Limb (tissue), 2 donors: ENCODE measurements at regions not wholly inside any gene's neighbourhood (a gene's known extent, or its start where the extent isn't known, plus 50 kb on each side); places are given as distances from the start of the nearest gene placed in this dataset.

ENCODE experiments used
- DNase-seq, 2 donors: peaks; one replicate each; pipeline ENCODE4 v3.0.0-alpha.2; 2016; ENCODE audit errors: extremely low spot score in 2 of 2

DNA sequence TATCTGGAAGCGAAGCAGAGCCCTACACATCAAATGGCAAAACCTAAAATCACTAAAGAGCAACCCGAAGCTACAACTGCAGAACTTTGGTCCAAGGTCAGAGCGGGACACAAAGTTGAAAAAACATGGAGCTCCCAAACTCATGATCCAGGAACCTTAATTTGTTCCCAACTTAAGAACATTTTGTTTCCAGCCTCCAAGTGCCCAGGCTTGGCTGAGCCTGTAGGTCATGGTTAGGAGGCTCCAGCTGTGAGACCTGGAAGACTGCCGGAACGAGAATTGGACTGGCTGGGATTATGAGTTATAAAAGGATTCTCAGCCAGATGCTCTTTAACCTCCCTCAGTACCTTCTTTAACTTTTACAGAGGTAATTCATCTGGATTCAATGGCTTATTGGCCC, 349.1 kb upstream of the DDX53 start:
- DNase-seq = no peak

DNA sequence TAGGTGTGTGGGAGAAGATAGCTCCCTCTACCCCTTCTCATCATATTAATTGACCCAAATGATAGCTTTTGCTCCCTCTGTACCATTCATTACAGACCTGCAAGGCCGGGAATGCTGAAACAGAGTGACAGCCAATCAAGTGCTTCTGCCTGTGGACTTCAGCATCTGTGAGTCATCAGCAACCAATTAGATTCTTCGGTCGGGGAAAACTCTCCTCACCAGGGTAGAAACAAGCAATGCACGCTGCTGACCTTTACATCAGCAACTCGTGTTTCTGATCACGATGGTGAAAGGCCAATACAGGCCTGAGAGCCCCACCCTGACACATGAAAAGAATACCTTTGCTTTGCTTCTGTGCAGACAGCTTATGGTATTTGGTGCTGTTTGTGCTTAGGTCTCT, 347.2 kb upstream of the DDX53 start:
- DNase-seq = peak in 1 of 2 donors; percentile 4

GRCh38 chrX:22660756-22661155, 339.0 kb upstream of the DDX53 start:
- DNase-seq = no peak

GRCh38 chrX:22662776-22663175, 337.0 kb upstream of the DDX53 start:
- no peak for DNase-seq

DNA sequence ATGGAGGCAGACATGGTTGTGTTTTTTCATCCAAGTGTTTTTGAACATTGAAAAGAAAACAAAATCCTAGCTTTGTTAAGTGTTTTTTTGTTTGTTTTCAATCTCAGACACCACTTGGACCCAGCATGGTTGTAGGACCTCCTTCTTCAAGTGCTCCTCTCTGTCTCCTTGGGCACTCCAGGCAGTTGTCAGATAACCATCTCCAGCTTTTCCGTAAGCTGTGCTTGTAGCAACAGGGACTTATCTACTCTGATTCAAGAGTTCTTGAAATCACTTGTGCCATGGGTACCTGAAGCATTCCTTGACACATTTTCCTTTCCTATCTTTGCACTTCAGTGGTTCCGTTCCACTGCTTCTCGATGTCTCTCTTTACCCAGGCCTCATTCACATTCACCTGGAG, 334.9 kb upstream of the DDX53 start:
- no peak for DNase-seq

GRCh38 chrX:22665818-22666217, 333.9 kb upstream of the DDX53 start:
- no peak for DNase-seq

GRCh38 chrX:22666441-22666840, 333.3 kb upstream of the DDX53 start:
- DNase-seq = no peak

DNA sequence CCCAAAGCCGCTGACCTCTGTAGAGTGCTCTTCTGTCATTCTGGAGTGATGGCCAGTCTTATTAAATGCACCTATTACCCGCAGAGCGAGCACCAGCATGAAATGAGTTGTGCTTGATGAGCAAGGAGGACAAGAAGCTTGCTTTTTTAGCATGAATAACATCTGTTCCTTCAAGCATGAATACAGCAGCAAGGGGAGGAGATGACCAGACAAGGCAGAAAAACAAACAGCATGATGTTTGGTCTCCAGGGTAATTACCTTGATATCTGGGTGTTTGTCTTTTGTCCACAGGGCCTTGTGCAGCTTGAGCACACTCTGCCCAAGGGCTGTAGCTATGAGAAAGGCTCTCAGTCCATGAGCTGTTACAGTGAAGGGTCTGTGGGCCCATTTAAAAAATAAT, 324.8 kb upstream of the DDX53 start:
- DNase-seq = no peak

- peak; percentile 4 to 49 for DNase-seq
Measured at GRCh38 chrX:22686138-22686541, 313.6 kb upstream of the DDX53 start.

- no peak for DNase-seq
Measured at GRCh38 chrX:22689290-22689689, 310.5 kb upstream of the DDX53 start.

DNA sequence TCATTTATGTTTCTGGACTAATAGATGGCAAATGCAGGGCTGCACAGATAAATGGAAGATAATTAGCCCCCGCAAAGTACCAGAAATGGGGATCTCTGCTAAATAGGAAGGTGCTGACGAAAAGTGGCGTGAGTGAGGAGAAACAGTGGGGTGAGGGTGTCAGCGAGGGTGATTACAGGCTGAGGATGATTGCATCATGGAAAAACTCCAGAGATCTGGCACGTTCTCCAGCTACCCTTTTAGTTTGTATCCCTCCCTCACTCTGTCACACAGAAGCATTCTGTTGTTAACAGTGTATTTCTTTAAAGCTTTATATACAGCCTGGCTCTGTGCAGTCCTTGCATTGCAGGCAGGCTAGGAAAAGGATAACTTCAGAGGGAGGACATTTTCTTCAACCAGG, 309.6 kb upstream of the DDX53 start:
- no peak for DNase-seq

DNA sequence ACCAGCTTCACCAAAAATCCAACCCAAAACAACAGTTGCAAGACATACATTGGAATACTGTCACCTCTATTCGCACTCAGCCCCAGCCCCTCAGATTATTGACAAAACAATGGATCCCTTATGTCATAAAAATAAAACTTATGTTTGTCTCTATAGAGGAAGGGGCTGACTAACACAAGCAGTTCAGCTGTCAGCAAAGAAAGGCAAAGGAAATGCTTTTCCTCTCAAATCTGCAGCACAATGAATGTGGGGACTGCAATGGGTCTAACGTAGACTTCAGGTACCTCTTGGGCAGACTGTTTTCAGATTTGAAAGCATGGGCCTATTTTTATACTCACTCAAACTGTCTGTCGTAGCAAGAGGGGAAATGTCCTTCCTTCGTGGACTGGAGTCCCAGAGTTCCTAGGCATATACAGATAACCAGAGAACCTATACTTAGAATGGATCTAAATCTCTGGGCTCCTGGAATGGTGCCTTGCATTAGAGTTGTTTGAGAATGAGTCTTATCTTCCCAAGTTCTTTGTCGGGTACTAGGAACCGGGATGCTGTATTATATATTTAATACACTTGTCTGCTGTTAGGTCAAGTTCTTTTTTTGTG, 307.7 kb upstream of the DDX53 start:
- no peak for DNase-seq

- DNase-seq = no peak
Measured at GRCh38 chrX:22698151-22698550, 301.6 kb upstream of the DDX53 start.

GRCh38 chrX:22699581-22700091, 300.1 kb upstream of the DDX53 start:
- peak; percentile 29 to 55 for DNase-seq

DNA sequence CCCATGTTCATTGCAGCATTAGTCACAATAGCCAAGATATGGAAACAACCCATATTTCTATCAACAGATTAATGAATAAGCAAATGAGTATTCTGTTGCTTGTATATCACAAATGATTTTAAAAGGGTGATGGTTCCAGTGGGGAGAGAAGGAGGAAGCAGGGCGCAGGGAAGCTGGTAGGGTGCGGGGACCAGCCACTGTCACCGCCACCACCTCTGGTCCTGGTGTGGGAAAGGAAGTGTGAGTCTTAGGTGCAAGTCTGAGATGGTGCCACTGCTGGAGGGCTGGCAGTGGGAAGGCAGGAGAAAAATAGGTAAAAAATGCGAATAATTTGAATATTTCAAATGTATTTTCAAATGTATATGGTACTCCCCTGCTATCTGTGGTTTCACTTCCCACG, 286.8 kb upstream of the DDX53 start:
- no peak for DNase-seq

DNA sequence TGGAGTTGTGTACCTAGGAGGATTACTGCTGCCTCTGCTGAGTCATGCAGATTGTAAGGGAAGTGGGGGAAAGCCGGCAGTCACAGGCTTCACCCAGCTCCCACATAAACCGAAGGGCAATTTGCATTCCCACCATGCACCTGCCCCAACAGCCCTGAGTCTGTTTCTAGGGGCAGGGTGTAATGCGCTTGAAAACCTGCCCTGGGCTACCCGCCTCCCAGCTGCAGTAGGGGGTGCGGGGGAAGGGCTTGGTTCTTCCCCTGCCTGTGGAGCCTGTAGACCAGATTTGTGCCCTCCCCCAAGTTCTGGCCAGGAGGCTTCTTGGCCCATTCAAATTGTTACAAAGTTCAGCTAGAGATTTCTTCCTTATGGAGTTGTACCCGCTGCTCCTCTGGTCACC, 269.2 kb upstream of the DDX53 start:
- no peak for DNase-seq

- DNase-seq = no peak
Measured at GRCh38 chrX:22737541-22737940, 262.2 kb upstream of the DDX53 start.

DNA sequence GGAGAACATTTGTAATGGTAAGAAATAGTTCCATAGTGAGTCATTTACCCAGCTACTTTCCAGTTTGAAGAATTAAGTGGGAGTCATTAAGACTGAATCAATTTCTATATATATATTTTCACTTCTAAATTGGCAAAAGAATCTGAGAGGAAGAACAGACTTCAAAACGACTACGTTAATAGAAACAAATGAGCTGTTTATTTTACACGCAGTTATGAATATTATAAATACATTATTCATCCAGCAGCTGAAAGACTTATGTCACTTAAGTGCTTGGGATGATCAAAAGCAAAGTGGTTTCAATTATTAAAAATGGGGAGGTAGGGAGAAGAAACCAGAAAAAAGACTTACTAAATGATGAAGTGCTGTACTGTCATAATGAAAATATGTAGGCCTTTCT, 260.5 kb upstream of the DDX53 start:
- no peak for DNase-seq

GRCh38 chrX:22740836-22741235, 258.9 kb upstream of the DDX53 start:
- DNase-seq = no peak

DNA sequence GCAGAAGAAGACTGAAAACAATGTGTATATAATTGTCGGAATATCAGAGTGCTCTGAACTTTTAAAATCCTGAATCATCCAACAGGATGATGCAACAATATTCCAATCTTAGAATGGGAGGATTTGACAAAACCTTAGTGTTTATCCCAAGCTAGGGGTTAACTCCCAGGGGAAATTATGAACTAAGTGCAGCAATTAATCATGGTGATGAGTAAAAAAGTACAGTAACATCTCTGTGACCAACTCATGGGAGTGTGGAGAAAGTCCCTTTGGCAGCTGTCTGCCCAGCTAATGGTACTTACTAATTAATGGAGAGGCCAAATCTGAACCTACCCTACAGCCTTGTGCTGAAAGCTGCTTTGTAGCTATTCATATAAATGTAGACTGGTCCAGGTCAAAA, 257.6 kb upstream of the DDX53 start:
- no peak for DNase-seq

GRCh38 chrX:22746081-22746480, 253.7 kb upstream of the DDX53 start:
- no peak for DNase-seq

DNA sequence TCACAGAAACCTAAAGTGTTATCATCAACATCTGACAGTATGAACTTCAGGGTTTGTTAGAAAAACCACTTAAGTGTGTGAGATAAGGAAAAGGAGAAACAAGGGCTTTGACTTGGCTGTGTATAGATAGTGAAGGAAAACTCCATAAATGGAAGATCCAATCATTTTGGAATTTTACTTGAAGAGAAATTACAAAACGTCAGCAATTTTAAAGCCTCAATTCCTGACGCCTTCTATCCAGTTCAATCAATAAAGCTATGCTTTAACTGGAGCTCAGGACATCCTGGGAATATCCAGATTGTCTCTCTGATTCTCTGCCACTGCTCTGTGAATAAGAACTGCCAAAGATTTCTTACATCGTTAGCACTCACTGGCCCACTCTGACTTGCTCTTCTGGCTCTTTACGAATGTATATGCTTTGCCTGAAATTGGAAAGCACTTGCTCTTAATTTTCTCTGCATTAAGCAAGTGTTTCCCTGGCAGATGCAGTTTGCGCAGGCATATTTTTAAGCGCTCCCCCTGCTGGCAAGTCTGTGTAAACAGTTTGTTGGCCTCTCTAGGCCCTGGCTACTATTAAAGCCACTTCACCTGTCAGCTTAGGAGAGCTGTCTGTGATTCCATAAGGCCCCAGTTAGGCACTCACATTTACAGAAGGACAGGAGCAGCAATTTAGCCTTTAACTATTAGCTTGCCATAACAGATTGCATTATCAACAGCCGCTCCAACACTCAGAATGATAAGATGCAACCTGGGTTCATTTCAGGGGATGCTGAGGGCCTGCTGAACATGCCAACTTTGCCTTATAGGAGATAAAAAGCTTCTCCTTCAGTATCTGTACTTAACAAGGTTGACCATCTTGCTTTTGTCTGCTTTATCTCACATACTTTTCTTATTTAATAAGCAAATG, 251.4 kb upstream of the DDX53 start:
- DNase-seq = peak; percentile 38 to 43
